ENCODE measurements at regions not wholly inside any gene's neighbourhood (a gene's known extent, or its start where the extent isn't known, plus 50 kb on each side); places are given as distances from the start of the nearest gene placed in this dataset.

- Histone ChIP-seq H3K9me3 (no peaks in the 10 kb centered on the region), H3K36me3 (no peaks in the 10 kb centered on the region), H3K27ac (no peak overlapping the region), H3K27me3 (no peaks in the 10 kb centered on the region), H3K4me1 (no peaks in the 10 kb centered on the region), H3K4me3 (no peak overlapping the region)
- TF ChIP-seq, protein P1, sequence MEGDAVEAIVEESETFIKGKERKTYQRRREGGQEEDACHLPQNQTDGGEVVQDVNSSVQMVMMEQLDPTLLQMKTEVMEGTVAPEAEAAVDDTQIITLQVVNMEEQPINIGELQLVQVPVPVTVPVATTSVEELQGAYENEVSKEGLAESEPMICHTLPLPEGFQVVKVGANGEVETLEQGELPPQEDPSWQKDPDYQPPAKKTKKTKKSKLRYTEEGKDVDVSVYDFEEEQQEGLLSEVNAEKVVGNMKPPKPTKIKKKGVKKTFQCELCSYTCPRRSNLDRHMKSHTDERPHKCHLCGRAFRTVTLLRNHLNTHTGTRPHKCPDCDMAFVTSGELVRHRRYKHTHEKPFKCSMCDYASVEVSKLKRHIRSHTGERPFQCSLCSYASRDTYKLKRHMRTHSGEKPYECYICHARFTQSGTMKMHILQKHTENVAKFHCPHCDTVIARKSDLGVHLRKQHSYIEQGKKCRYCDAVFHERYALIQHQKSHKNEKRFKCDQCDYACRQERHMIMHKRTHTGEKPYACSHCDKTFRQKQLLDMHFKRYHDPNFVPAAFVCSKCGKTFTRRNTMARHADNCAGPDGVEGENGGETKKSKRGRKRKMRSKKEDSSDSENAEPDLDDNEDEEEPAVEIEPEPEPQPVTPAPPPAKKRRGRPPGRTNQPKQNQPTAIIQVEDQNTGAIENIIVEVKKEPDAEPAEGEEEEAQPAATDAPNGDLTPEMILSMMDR (IDR thresholded peaks at IDR 0.05): no peak
- DNase-seq (ENCODE audit: low spot score in 2 of 2): no peak
- intact Hi-C loops (cut with DNase I): no loop called here
Measured at GRCh38 chr6:155830531-155830930, 374.9 kb upstream of the NOX3 start.

DNA sequence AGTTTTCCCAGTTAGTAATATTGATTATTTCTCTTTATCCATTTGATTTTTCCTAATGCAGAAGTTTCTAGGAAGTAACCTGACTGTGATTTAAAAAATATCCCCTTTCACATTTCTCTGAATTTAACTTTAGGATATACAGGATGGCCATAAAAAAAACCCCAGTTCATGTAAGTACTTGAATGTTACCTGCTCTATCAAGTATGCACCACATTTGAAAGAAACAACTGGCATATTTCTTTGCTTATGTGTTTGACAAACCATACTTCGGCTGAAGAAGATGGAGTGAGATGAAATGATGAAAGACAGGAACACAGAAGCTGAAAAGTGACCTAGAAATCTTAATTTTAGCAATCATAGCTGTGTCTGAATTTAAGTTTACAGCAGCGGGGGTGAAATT is 374.0 kb upstream of the NOX3 start:
- Histone ChIP-seq H3K4me3 (no peak overlapping the region), H3K4me1 (no peaks in the 10 kb centered on the region), H3K27ac (no peak overlapping the region), H3K36me3 (no peaks in the 10 kb centered on the region), H3K27me3 (no peaks in the 10 kb centered on the region), H3K9me3 (no peaks in the 10 kb centered on the region)
- intact Hi-C loops (cut with DNase I): no loop called here
- no peak for DNase-seq (ENCODE audit: low spot score in 2 of 2)
- TF ChIP-seq, protein P1 (IDR thresholded peaks at IDR 0.05): no peak

GRCh38 chr6:155828989-155829388 is 373.4 kb upstream of the NOX3 start:
- Histone ChIP-seq H3K4me3 (no peak overlapping the region), H3K9me3 (no peaks in the 10 kb centered on the region), H3K27me3 (no peaks in the 10 kb centered on the region), H3K27ac (no peak overlapping the region), H3K36me3 (no peaks in the 10 kb centered on the region), H3K4me1 (no peaks in the 10 kb centered on the region)
- DNase-seq (ENCODE audit: low spot score in 2 of 2): no peak
- intact Hi-C loops (cut with DNase I): no loop called here
- TF ChIP-seq, protein P1 (IDR thresholded peaks at IDR 0.05): no peak

DNA sequence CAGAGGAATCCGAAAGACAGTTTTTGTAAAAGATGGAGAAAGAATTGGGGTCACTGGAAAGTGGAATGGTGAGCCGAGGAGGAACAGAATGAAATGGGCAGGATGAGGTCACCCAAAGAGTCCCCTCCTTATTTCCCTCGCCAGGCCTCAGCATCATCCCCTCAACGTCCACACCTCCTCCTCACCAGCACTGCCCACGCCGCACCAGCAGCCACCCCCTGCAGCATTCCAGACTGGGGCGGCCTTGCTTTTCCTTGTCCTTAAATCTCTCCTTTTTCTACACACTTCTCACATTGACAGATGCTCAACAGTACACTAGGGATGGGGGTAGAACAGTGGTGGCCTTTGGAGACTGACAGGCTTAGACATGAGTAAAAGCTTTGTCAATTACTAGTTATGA is 363.1 kb upstream of the NOX3 start:
- H3K9me3 ChIP-seq: no peaks in the 10 kb centered on the region
- H3K4me1 ChIP-seq: no peaks in the 10 kb centered on the region
- H3K4me3 ChIP-seq: no peak overlapping the region
- no peaks in the 10 kb centered on the region for H3K36me3 ChIP-seq
- H3K27ac ChIP-seq: no peak overlapping the region
- no peaks in the 10 kb centered on the region for H3K27me3 ChIP-seq
- no peak for DNase-seq (ENCODE audit: low spot score in 2 of 2)
- intact Hi-C loops (cut with DNase I): no loop called here
- TF ChIP-seq, protein P1 (IDR thresholded peaks at IDR 0.05): no peak

- Histone ChIP-seq H3K36me3 (no peaks in the 10 kb centered on the region), H3K4me1 (no peaks in the 10 kb centered on the region), H3K27me3 (no peaks in the 10 kb centered on the region), H3K4me3 (no peak overlapping the region), H3K27ac (no peak overlapping the region), H3K9me3 (no peaks in the 10 kb centered on the region)
- intact Hi-C loops (cut with DNase I): no loop called here
- no peak for DNase-seq (ENCODE audit: low spot score in 2 of 2)
- TF ChIP-seq, protein P1 (IDR thresholded peaks at IDR 0.05): no peak
Measured at GRCh38 chr6:155813548-155813947, 357.9 kb upstream of the NOX3 start.

DNA sequence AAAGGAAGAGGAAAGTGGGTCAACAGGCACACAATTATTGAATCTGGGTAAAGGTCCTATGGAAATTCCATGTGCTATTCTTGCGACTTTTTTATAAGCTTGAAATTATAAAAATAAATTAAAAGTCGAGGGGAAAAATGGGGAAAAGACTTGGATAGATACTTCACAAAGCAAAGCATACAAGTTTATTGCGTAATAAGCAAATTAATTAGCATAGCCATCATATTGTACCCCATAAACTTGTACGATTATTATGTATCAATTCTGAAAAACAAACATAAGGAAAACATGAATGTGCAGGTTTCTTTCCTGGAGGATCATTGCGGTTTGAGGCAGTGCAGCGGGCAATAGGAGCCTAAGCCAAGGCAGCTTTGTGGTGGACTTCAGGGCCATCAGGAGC is 351.6 kb upstream of the NOX3 start:
- Histone ChIP-seq H3K36me3 (no peaks in the 10 kb centered on the region), H3K4me1 (no peaks in the 10 kb centered on the region), H3K27me3 (no peaks in the 10 kb centered on the region), H3K9me3 (no peaks in the 10 kb centered on the region), H3K4me3 (no peak overlapping the region), H3K27ac (no peak overlapping the region)
- TF ChIP-seq, protein P1 (IDR thresholded peaks at IDR 0.05): no peak
- no peak for DNase-seq (ENCODE audit: low spot score in 2 of 2)
- intact Hi-C loops (cut with DNase I): no loop called here

Data from ascending aorta (tissue), 2 donors.